PC-9 (cell line): ENCODE measurements at regions not wholly inside any gene's neighbourhood (a gene's known extent, or its start where the extent isn't known, plus 50 kb on each side); places are given as distances from the start of the nearest gene placed in this dataset.

Experiments used
- BruUV-seq: library from RNA; stranded (reverse); fragments of 400-500 nt; replicated peaks from 2 replicates; lab custom pipeline; 2021; lab: Mats Ljungman, UMichigan
- CTCF ChIA-PET: fragments of 300-600 bp; sonication (Branson Sonifier 250); formaldehyde crosslinking; loops from one replicate; lab custom pipeline; 2022; ENCODE audit warnings: antibody characterized with exemption; lab: Charles Lee
- POLR2A ChIA-PET: fragments of 300-600 bp; sonication (Branson Sonifier 250); formaldehyde crosslinking; loops from one replicate; lab custom pipeline; 2022; ENCODE audit warnings: antibody characterized with exemption; ENCODE audit not compliant: unreplicated experiment; lab: Charles Lee
- DNase-seq, 2 experiments: peaks; one replicate each; pipeline versions ENCODE4 v3.0.0 to v3.0.0-alpha.2; 2015 to 2022; ENCODE audit warnings: mixed read lengths in 1 of 2
- H2AFZ ChIP-seq: fragments of 200-600 bp; sonication (generic); 2 replicates; pipeline ENCODE4 v1.8.1; 2017; ENCODE audit warnings: antibody characterized with exemption
- H3F3A ChIP-seq: fragments of 200-600 bp; sonication (generic); 2 replicates; pipeline ENCODE4 v1.8.1; 2017; ENCODE audit warnings: antibody characterized with exemption, mild to moderate bottlenecking, low read depth; ENCODE audit not compliant: insufficient read depth
- H3K27ac ChIP-seq: fragments of 200-600 bp; sonication (generic); 2 replicates; pipeline ENCODE4 v1.6.1; 2016; ENCODE audit warnings: mixed run types
- H3K27me3 ChIP-seq: fragments of 200-600 bp; sonication (generic); 2 replicates; pipeline ENCODE4 v1.6.1; 2016; ENCODE audit warnings: low read depth, mixed run types; ENCODE audit not compliant: insufficient read depth
- H3K36me3 ChIP-seq: fragments of 200-600 bp; sonication (generic); 2 replicates; pipeline ENCODE4 v1.6.1; 2016; ENCODE audit warnings: low read depth, mixed run types
- H3K4me1 ChIP-seq: fragments of 200-600 bp; sonication (generic); replicated peaks from 2 replicates; pipeline ENCODE4 v1.6.1; 2016; ENCODE audit warnings: mixed run types; ENCODE audit not compliant: insufficient read depth
- H3K4me2 ChIP-seq: fragments of 200-600 bp; sonication (generic); 2 replicates; pipeline ENCODE4 v1.6.1; 2017; ENCODE audit warnings: mixed run types
- H3K4me3 ChIP-seq: fragments of 200-600 bp; sonication (generic); 2 replicates; pipeline ENCODE4 v1.6.1; 2016; ENCODE audit warnings: mixed run types
- H3K79me2 ChIP-seq: fragments of 200-600 bp; sonication (generic); 2 replicates; pipeline ENCODE4 v1.6.1; 2017; ENCODE audit warnings: low read depth, mixed run types
- H3K9me2 ChIP-seq: fragments of 200-600 bp; sonication (generic); 2 replicates; pipeline ENCODE4 v1.8.1; 2017; ENCODE audit warnings: mild to moderate bottlenecking; ENCODE audit not compliant: insufficient read depth
- H3K9me3 ChIP-seq: fragments of 200-600 bp; sonication (generic); 2 replicates; pipeline ENCODE4 v1.8.1; 2016; ENCODE audit warnings: low read depth; ENCODE audit not compliant: insufficient read depth
- H4K20me1 ChIP-seq: fragments of 200-600 bp; sonication (generic); 2 replicates; pipeline ENCODE4 v1.8.1; 2017; ENCODE audit not compliant: insufficient read depth
- CTCF ChIP-seq: fragments of 200-600 bp; sonication (generic); conservative IDR thresholded peaks from 2 replicates; pipeline ENCODE4 v1.6.1; 2017; ENCODE audit warnings: mixed run types, antibody characterized with exemption, mild to moderate bottlenecking, moderate library complexity
- EZH2 ChIP-seq: fragments of 200-600 bp; sonication (generic); IDR thresholded peaks from 2 replicates; pipeline ENCODE4 v1.8.0; 2017; ENCODE audit warnings: antibody characterized with exemption, low read depth
- intact Hi-C: fragments of 100-400 bp; cut with micrococcal nuclease; formaldehyde crosslinking; loops from one replicate; pipeline ENCODE4 v1.10.0; 2022; ENCODE audit not compliant: unreplicated experiment

- Histone ChIP-seq H3F3A (no peaks in the 10 kb centered on the region), H3K4me1 (0 out of 2 replicates have a peak, but pooled peaks cover 9% of the 10 kb centered on the region), H3K36me3 (no peaks in the 10 kb centered on the region), H3K9me2 (no peaks in the 10 kb centered on the region), H3K79me2 (no peaks in the 10 kb centered on the region), H3K4me2 (no peak overlapping the region), H3K27me3 (no peaks in the 10 kb centered on the region), H4K20me1 (no peaks in the 10 kb centered on the region; the same call in 1 of the 2 replicates), H3K27ac (no peak overlapping the region), H3K4me3 (no peak overlapping the region), H2AFZ (no peak overlapping the region), H3K9me3 (no peaks in the 10 kb centered on the region)
- POLR2A ChIA-PET, result interaction anchor here (0.7 kb wide), 1 partner anchor 12 kb away, joined by 6 read pairs; no protein-coding TSS in a partner anchor
- DNase-seq, result no peak
- TF ChIP-seq EZH2 (no peak), CTCF (no peak)
- CTCF ChIA-PET, result no interaction called here
- intact Hi-C loops, result no loop called here
- no TSS peak for BruUV-seq
Observed at GRCh38 chr12:63298386-63298930, 147.5 kb upstream of the AVPR1A start.

GRCh38 chr12:63294327-63294632, 143.3 kb upstream of the AVPR1A start:
- H3K27ac ChIP-seq, result no peak overlapping the region
- H3K4me2 ChIP-seq, result no peak overlapping the region

GRCh38 chr12:63292471-63293221, 141.6 kb upstream of the AVPR1A start:
- Histone ChIP-seq H3K9me2 (no peaks in the 10 kb centered on the region), H3K4me3 (no peak overlapping the region), H2AFZ (no peak overlapping the region), H3K9me3 (no peaks in the 10 kb centered on the region), H4K20me1 (no peaks in the 10 kb centered on the region; the same call in 1 of the 2 replicates), H3K36me3 (no peaks in the 10 kb centered on the region), H3K27ac (no peak overlapping the region), H3F3A (no peaks in the 10 kb centered on the region), H3K4me1 (0 out of 2 replicates have a peak, but pooled peaks cover 9% of the 10 kb centered on the region), H3K79me2 (no peaks in the 10 kb centered on the region), H3K4me2 (no peak overlapping the region), H3K27me3 (no peaks in the 10 kb centered on the region)
- no TSS peak for BruUV-seq
- TF ChIP-seq EZH2, result no peak
- no peak for TF ChIP-seq CTCF
- ChIA-PET CTCF (no interaction called here), POLR2A (no interaction called here)
- no peak for DNase-seq
- intact Hi-C loops, result no loop called here

More at GRCh38 chr12:63294327-63294632, 143.3 kb upstream of the AVPR1A start:
- H3K4me1 ChIP-seq, result 0 out of 2 replicates have a peak, but pooled peaks cover 9% of the 10 kb centered on the region
- DNase-seq, result peak; percentile 33 to 38
- H4K20me1 ChIP-seq, result no peaks in the 10 kb centered on the region; the same call in 1 of the 2 replicates
- intact Hi-C loops, result no loop called here
- H3K9me2 ChIP-seq, result no peaks in the 10 kb centered on the region
- H3K4me3 ChIP-seq, result no peak overlapping the region
- ChIA-PET CTCF (no interaction called here), POLR2A (interaction anchor here (0.6 kb wide), 2 partner anchors 159 to 570 kb away, joined by 5 to 15 read pairs; no protein-coding TSS in a partner anchor)
- no peaks in the 10 kb centered on the region for H3K27me3 ChIP-seq
- no peak overlapping the region for H2AFZ ChIP-seq
- H3K9me3 ChIP-seq, result no peaks in the 10 kb centered on the region
- H3K36me3 ChIP-seq, result no peaks in the 10 kb centered on the region
- no peaks in the 10 kb centered on the region for H3F3A ChIP-seq
- TF ChIP-seq CTCF (no peak), EZH2 (no peak)
- BruUV-seq, result no TSS peak
- H3K79me2 ChIP-seq, result no peaks in the 10 kb centered on the region
